Stimulated activated CD8-positive, alpha-beta memory T cell treated with anti-CD3 and anti-CD28 coated beads, Interleukin-7, amount 100 ng/mL, for 48 hours (primary cell): ENCODE measurements at regions not wholly inside any gene's neighbourhood (a gene's known extent, or its start where the extent isn't known, plus 50 kb on each side); places are given as distances from the start of the nearest gene placed in this dataset.
A peak's percentile ranks its signal among the peaks of the same experiment; 100 is the strongest.
"Not testable (repeated sequence)": the region's sequence is repeated elsewhere in the genome, so short reads cannot be mapped to it uniquely, and the experiment has no call there.

ENCODE experiments used
- DNase-seq, 2 donors: peaks; one replicate each; pipeline ENCODE4 v3.0.0-alpha.2; 2020; ENCODE audit warnings: low read depth in 1 of 2; ENCODE audit errors: extremely low read depth in 1 of 2

DNA sequence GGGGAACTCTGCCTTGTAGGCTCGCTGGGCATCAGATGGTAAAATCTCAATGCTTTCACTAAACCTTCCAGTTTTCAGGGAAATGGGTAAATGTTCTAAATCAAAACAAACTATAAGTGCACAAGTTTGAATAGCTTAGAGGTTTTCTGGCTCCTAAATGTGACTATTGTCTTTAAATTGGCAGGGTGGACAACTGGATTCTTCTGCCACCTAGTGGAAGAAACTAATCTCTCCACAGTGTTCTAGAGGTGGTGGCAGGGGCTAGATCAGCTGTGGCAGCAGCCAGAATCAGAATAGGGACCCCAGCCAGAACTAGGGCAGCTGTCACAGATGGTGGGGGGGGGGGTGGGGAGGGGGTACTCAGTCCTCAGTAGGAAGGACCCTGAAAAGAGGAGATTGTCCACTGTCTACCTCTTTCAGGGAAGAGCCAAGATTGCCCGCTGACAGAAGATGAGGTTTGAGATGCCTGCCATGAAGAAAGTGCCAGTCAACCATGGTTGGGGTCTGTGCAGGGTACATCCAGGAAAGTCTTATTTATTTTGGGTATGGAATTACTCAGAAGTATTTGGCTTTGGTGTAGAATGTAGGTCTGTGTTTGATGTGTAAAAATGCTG, 201.4 kb downstream of the CCNG2 start:
- DNase-seq, result no peak

DNA sequence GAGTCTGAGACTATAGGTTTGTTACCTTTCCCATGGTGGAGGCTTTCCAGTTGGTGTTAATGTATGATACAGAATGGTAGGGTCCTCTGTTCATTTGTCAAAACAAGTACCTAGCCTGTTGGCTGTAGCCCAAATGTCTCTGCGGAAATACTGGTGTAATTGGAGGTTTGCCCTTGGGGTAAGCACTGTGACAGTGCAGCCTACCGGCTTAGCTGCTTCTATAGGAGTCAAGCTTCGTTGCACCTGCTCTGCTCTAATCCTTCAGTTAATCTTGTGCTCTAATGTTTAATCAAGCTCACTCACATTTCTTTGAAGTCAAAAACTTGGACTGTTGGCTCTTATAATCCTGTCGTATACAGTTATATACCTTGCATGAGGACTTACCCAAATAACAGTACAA, 203.4 kb downstream of the CCNG2 start:
- no peak for DNase-seq

DNA sequence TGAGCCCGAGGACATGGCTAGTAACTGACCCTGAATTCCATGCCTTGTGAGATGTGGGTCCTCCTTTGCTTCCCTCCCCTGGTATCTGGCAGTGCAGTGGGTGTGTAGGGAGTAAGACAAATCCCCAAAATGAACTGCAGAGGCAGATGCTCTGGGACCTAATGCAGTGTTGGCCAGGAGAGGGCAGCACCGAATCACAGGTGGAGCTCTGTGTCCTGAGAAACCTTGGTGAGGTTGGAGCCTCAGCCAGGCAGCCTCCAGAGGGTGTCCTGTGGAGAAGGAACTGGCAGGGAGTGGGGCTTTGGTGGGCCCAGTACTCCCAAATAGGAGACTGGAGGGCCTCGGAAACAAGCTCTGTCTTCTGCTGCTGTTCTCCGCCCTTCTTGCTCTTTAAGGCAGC, 209.9 kb downstream of the CCNG2 start:
- DNase-seq, result not testable (repeated sequence)

DNA sequence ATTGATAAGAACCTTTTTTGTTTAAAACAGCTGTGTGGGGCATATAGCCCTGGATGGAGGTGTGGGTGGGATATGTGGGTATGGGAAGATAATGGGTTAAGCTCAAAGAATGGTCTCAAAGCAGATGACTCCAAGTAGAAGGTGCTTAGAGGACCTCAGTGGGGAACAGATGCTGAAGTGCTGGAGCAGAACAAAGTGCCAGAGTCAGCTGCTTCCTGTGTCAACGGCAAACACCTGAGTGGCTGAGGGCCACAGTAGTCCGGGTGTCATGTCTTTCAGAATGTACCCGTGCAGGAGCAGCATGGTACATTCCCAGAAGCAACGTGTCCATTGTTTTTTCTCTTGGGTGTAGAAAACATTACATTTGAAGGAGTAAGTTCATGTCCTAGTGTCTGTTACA, 210.6 kb downstream of the CCNG2 start:
- DNase-seq, result no peak

DNA sequence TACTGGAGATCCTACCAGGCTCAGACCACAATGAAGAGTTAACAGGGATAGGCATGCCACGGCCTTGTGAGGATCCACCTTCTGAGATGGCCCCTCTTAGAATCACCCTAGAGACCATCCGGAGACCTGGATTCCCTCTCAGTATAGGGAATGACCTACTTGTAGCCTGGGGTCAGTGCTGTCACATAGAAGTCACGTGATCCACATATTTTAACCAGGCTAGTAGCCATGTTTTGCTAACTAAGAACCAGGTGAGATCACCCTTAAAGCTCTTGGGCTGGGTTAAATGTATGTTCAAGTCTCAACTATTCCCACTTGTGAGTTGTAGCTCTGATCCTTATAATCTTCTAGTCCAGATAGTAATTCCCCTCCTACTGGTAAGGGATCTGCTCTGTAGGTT, 215.4 kb downstream of the CCNG2 start:
- DNase-seq, result no peak

DNA sequence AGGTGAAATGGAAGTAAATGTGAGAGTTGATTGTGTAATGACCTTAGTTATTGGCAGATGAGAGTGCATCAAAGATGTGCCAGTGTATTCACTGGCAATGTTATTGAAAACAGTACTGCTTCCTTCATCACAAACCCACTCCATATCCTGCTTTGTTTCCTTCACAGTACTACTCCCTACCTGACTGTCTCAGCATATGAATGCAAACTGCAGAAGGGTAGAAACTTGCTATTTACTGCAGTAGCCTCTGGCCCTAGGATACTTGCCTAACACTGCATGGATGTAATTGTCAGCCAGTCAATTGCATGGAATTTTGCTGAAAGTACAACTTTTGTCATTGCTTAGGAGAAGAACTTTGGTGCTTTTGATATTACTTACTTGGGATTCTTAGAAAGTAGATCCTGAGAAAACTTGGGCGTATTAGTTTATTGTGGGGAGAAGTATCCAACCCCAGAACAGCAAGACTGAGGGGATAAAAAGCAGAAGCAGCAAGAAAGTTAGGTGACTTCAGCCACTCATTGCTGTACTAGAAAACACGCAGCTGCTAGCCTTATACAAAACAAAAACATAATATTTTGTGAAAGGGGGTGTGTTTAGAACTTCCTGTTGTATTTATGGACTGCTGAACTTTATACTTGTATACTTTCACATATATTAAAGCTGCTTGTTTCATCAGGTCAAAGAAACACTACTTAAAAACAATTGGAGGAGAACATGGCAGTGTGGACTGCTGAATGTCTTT, 219.0 kb downstream of the CCNG2 start:
- DNase-seq, result no peak

DNA sequence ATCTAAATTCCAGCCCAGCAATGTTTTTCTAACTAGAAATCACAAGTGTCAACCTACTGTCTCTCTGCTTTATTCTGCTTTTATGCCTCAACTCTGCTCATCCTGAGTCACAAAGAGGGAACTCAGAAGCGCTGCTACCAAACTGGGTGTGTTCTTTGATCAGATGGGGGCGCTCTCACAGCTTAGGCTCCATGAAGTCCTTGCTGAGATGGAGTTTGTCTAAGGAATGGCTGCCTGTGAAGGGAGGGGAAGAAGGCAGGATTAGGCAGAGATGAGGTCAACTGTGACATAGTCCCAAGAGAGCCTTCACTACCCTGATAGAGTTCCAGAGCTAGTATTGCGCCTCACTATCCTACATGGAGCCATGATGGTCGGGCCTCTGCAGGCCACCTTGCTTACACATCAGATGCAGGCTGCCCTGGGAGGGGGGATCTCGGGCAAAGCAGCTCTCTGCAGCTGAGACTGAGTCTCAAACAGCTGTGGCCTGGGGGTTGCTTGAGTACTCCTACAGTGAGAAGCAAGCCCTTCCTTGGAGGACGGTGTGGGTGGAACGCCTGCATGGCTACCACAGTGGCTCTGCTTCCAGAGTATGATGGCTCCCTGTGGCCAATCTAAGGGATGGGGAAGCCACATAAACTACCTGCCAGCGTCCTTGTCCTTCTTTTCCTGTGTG, 219.9 kb downstream of the CCNG2 start:
- no peak for DNase-seq

DNA sequence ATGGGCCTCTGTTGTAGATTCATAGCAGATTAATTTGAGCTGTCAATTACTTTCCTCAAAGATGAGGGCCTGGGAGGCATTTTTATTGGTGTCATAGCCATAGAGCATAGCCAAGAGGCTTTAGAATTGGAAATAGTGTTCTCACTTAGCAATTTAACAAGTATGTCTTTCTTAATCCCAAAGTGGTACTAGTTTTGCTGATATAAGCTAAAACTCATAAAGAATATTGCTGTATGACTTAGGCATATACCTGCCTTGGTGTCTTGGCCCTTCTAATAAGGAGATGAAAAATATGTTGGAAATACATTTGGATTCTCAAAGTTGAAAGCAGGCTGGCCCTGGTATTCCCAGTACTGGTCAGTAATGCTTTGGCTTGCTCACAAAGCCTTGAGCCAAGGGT, 221.5 kb upstream of the CXCL13 start:
- no peak for DNase-seq

DNA sequence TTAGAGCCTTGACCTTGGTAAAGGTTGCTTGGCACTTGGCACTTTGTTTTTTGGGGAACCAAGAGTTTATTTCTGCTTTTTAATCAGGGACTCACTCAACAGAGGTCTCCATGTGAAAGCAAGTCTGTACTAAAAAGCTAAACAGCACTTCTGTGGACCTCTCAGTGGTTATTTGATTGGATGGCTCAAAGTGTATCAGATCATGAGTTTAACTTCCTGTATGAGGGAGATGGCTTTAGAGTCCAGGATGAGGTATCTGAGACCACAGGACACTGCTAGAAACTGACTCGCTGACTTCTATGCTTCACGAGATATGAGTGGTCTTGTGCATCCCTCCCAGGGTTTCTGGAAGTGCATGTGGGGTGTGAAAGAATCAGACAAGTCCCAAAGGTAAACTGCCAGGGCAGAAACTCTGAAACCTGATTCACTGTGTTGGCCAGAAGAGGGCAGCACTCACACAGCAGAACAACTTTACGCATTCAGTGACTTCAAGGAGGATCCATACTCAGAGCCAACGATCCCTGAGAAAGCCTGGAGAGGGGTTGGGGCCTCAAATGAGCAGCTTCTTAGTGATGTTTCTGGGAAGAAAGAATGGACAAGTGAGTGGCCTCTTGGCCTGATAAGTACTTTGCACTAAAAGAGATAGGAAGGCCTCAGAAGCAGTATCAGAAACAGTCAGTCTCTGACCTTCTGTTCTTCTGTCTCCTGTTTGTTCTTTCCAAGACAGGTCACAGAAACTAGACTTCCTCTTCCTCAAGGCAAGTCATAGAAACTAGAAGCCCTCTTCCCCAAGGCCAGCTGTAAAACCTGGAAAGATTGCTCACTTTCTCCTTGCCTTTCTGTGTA, 220.3 kb upstream of the CXCL13 start:
- DNase-seq, result peak; percentile 3 to 13

DNA sequence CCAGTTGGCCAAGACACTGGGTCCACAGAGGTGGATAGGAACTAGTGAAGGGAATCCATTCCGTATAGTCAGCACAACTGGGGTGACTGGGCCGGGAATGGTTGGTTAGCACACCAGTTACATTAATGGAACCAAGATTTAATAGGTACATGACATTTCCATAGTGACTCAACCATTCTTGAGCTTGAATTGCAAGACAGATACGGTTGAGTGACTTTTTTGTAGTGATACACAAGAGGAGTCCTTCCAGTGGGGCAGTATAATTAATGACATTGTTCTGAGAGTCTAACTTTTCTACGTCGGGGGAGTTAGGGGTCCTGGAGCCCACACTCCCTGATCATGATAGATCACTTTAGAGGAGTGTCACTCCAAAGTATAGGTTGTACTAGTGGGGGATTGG, 211.6 kb upstream of the CXCL13 start:
- DNase-seq, result no peak

DNA sequence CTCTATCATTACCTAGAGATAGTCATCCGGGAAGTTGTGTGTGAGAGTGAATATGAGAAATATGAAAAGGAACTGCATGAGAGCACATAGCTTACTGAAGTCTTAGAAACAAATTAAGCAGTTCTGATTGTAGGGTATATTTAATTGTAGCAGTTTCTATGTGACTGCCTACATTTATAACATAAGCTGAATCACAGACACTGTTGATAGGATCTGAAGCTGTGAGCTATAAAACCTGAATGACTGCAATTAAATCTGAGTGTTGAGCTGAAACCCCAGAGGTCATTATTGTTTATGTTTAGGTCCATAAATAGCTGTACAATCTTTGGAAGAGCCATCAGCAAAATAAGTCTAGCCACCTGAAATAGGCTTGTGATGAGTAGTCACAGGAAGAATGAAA, 210.1 kb upstream of the CXCL13 start:
- no peak for DNase-seq

DNA sequence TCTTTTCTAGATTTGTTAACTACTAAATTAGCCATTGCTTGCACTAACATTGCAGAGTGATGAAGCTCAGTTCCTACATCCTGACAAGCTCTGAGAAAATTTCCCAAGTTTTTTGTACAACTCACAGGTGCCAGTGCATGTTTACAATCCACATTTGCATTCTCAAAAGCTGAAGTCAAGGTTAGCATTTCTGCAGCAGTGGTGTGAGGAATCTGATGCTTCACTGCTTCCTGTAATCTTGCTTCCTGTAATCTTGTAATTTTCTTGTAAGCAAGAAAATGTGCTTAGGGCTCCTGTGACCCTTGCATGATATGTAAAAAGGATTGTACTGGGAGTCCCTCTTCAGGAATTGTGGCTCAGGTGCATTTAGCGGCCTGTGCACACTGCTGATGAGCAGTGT, 207.4 kb upstream of the CXCL13 start:
- DNase-seq, result no peak

DNA sequence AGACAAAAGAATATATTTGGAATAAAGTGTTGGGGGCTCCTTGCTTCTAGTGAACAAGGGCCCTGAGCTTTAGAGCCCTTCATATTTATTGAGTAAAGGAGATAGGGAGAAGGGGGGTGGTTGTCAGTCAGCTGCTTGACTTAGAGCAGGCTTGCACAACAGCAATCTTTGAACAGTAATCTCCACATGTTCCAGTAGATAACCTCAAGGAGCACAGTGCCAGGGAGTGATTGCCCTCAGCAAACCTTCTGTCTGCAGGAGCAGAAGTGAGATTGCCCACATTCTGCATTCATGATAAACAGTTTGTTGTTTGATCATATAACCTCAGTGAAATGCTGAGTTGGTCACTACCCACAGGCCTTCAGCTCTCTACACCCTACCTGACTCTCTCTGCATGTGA, 205.8 kb upstream of the CXCL13 start:
- no peak for DNase-seq

DNA sequence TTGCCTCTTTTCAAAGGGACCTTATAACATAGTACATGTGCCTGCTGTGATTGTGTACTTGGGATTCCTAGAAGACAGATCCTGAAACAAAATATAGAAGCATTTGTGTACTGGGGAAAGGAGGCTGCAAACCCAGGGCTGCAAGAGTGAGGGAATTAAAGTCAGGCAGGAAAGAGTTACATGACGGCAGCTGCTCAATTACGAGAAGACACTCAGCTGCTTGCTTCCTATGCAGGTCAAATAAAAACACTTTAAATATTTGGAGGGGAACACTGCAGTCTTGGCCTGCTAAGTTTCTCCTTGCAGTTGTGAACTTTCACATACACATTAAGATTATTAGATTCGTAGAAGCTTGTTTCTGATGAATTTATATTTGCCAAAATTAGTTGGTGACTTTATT, 191.9 kb upstream of the CXCL13 start:
- no peak for DNase-seq

DNA sequence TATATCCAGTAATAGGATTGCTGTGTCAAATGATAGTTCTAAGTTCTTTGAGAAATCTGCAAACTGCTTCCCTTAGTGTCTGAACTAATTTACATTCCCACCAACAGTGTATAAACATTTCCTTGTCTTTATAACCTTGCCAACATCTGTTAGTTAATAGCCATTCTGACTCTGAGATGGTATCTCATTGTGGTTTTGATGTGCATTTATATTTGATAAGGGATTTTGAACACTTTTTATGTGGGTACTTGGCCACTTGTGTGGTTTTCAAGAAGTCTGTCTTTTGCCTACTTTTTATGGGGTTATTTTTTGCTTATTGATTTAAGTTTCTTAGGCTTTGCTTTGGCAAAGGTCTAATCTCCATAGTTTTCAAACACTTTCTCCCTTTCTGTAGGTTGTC, 189.9 kb upstream of the CXCL13 start:
- no peak for DNase-seq

DNA sequence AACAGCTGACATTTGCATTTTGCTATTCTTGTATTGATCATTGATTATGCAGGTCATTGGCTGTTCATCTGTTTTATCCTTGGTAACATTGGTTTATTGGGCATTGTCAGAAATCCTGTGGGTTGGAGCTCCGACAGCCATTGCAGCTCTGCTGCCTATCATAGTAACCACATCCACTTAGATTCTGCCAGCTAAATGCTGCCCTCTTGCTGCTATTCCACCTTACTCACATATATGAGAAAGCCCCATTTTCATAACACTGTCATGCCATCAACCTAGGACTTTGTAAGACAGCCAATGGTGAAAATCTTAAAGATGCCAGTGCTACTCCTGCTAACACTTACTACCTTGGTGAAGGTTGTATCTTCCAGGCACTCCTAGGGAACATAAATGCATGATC, 187.3 kb upstream of the CXCL13 start:
- no peak for DNase-seq

DNA sequence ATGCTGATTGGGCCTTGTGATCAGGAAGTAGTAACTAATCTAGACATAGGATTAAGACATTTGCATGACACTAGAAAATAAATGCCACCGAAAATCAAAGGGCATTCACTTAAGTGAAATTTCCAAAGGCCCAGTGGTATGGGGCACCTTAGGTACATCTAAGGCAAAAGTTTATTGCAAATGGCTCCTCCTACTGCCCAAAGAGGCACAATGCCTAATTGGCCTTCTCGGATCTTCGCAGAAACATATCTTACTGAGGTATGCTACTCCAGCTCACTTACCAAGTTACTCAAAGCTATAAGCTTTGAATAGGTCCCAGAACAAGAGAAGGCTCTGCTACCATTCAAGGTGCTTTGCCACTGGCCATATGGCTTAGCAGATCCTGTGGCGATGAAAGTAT, 174.8 kb upstream of the CXCL13 start:
- no peak for DNase-seq

DNA sequence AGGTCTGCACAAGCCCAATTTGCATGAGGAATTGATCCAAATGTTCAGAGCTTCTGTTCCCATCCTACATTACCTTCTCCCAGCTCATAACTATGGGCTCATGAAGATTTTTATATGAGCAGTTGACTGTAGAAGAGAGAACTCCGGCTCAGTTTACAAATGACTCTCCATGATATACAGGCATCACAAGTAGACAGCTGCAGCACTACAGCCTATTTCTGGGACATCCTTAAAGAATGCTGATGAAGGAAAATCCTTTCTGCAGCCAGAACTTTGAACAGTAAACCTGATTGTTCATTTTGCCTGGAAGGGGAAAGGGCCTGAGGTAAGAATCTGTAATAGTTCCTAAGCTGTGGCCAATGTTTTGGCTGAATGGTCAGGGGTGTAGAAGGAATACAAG, 174.1 kb upstream of the CXCL13 start:
- DNase-seq, result no peak

DNA sequence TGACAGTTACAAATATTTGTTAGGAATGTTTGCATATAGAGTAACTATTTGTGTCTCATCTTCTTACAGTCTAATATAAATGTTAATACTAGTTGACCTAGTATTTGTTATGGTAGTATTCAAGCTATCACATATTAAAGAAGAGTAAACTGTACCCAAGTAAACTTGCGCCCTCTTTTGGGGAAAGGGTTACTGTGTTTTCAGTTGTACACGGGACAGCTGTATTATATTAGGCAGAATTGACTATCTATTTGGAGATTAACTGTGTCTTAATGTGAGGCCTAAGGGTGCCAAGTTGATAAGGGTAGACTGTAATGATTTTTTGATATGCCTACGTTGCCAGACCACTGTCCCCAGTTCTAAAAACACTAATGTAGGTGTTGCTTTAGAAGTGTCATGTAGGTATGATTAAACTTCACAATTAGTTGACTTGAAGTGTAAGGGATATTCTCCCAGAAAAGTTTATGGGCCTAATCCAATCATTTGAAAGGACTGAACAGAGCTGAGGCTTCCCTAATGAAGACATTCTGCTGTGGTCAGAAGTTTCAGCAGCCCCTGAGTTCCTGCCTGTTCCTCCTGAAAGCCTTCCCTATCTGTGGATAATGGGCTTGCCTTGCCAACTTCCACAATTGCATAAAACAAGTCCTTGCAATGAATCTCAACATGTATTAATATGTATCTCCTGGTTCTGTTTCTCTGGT, 172.8 kb upstream of the CXCL13 start:
- no peak for DNase-seq

DNA sequence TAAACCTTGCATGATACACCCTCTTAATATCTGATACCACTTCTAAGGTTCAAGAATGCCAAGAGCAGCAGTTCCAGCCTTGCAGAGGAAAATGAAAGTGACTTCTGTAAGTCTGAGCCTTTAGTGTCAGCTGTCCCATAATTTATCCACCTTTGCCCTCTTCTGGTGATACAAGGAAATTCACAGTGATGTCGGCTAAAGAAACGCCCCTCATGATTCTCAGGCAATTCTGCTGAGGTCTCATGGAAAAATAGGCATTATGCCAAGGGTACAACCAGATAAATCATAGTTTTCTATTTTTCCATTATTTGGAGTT, 172.2 kb upstream of the CXCL13 start:
- no peak for DNase-seq
